OCI-LY7 (cell line): ENCODE measurements at regions not wholly inside any gene's neighbourhood (a gene's known extent, or its start where the extent isn't known, plus 50 kb on each side); places are given as distances from the start of the nearest gene placed in this dataset.

ENCODE experiments used
- CTCF ChIP-seq: fragments of 200-600 bp; sonication (generic); conservative IDR thresholded peaks from 2 replicates; pipeline ENCODE4 v1.5.1; 2014; ENCODE audit warnings: mild to moderate bottlenecking, antibody characterized with exemption, low read length, moderate library complexity, mixed read lengths
- EZH2phosphoT487 ChIP-seq: fragments of 200-600 bp; sonication (generic); IDR thresholded peaks from 2 replicates; pipeline ENCODE4 v1.6.1; 2018; ENCODE audit warnings: low read depth, borderline replicate concordance, mild to moderate bottlenecking, mixed run types, antibody characterized with exemption, low read length, moderate library complexity, mixed read lengths

- TF ChIP-seq CTCF (no peak), EZH2phosphoT487 (no peak)
Observed at GRCh38 chr4:148770377-148770776, 328.2 kb upstream of the NR3C2 start.
